Limb (tissue), 2 donors: ENCODE measurements at regions not wholly inside any gene's neighbourhood (a gene's known extent, or its start where the extent isn't known, plus 50 kb on each side); places are given as distances from the start of the nearest gene placed in this dataset.

ENCODE experiments used
- DNase-seq, 2 donors: peaks; one replicate each; pipeline ENCODE4 v3.0.0-alpha.2; 2016; ENCODE audit errors: extremely low spot score in 2 of 2

GRCh38 chr1:36743286-36744005 is 260.7 kb upstream of the CSF3R start:
- DNase-seq = no peak

GRCh38 chr1:36741066-36741465 is 258.4 kb upstream of the CSF3R start:
- no peak for DNase-seq

GRCh38 chr1:36740446-36740845 is 257.7 kb upstream of the CSF3R start:
- DNase-seq = peak in 1 of 2 donors; percentile 5

- peak in 1 of 2 donors; percentile 11 for DNase-seq
Observed at GRCh38 chr1:36739703-36740289, 257.1 kb upstream of the CSF3R start.

GRCh38 chr1:36738245-36738644 is 255.5 kb upstream of the CSF3R start:
- DNase-seq = no peak

- no peak for DNase-seq
Observed at GRCh38 chr1:36737767-36738166, 255.1 kb upstream of the CSF3R start.

- DNase-seq = no peak
Observed at GRCh38 chr1:36737038-36737555, 254.4 kb upstream of the CSF3R start.

- DNase-seq = no peak
Observed at GRCh38 chr1:36735939-36736730, 253.4 kb upstream of the CSF3R start.

- DNase-seq = peak in 1 of 2 donors; percentile 3
Observed at GRCh38 chr1:36735436-36735835, 252.7 kb upstream of the CSF3R start.

- DNase-seq = no peak
Observed at GRCh38 chr1:36734356-36734755, 251.6 kb upstream of the CSF3R start.

- DNase-seq = no peak
Observed at GRCh38 chr1:36733748-36734147, 251.0 kb upstream of the CSF3R start.

- DNase-seq = peak in 1 of 2 donors; percentile 0
Observed at GRCh38 chr1:36732015-36732356, 249.3 kb upstream of the CSF3R start.

- DNase-seq = peak in 1 of 2 donors; percentile 11
Observed at GRCh38 chr1:36731226-36732014, 248.7 kb upstream of the CSF3R start.

- peak in 1 of 2 donors; percentile 7 for DNase-seq
Observed at GRCh38 chr1:36730599-36730998, 247.9 kb upstream of the CSF3R start.

- DNase-seq = peak in 1 of 2 donors; percentile 2
Observed at GRCh38 chr1:36729716-36730510, 247.2 kb upstream of the CSF3R start.

- no peak for DNase-seq
Observed at GRCh38 chr1:36729289-36729688, 246.6 kb upstream of the CSF3R start.

- no peak for DNase-seq
Observed at GRCh38 chr1:36728846-36729245, 246.1 kb upstream of the CSF3R start.

GRCh38 chr1:36728051-36728450 is 245.3 kb upstream of the CSF3R start:
- DNase-seq = no peak

- peak in 1 of 2 donors; percentile 3 for DNase-seq
Observed at GRCh38 chr1:36725151-36725550, 242.4 kb upstream of the CSF3R start.

GRCh38 chr1:36723813-36724212 is 241.1 kb upstream of the CSF3R start:
- DNase-seq = no peak

GRCh38 chr1:36722871-36723270 is 240.2 kb upstream of the CSF3R start:
- DNase-seq = no peak
